CD4-positive, alpha-beta T cell treated with Interleukin-10 for 1 hour (primary cell): ENCODE measurements at regions not wholly inside any gene's neighbourhood (a gene's known extent, or its start where the extent isn't known, plus 50 kb on each side); places are given as distances from the start of the nearest gene placed in this dataset.

Source experiments
- DNase-seq: peaks from one replicate; pipeline ENCODE4 v3.0.0-alpha.2; 2020

- no peak for DNase-seq
Measured at GRCh38 chrX:145631461-145631951, 186.1 kb upstream of the SLITRK2 start.

- no peak for DNase-seq
Measured at GRCh38 chrX:145654486-145654885, 163.1 kb upstream of the SLITRK2 start.

- DNase-seq, result no peak
Measured at GRCh38 chrX:145673841-145674240, 143.8 kb upstream of the SLITRK2 start.

GRCh38 chrX:145677109-145677817 is 140.4 kb upstream of the SLITRK2 start:
- DNase-seq, result no peak

- DNase-seq, result no peak
Measured at GRCh38 chrX:145682518-145683298, 134.9 kb upstream of the SLITRK2 start.

GRCh38 chrX:145687146-145687545 is 130.5 kb upstream of the SLITRK2 start:
- no peak for DNase-seq

GRCh38 chrX:145687707-145688106 is 129.9 kb upstream of the SLITRK2 start:
- DNase-seq, result no peak

- DNase-seq, result no peak
Measured at GRCh38 chrX:145694048-145694447, 123.6 kb upstream of the SLITRK2 start.

- DNase-seq, result no peak
Measured at GRCh38 chrX:145715641-145716138, 101.9 kb upstream of the SLITRK2 start.

GRCh38 chrX:145716226-145716625 is 101.4 kb upstream of the SLITRK2 start:
- DNase-seq, result no peak

GRCh38 chrX:145727476-145727875 is 90.2 kb upstream of the SLITRK2 start:
- DNase-seq, result no peak

- no peak for DNase-seq
Measured at GRCh38 chrX:145729635-145730034, 88.0 kb upstream of the SLITRK2 start.

GRCh38 chrX:145735036-145735435 is 82.6 kb upstream of the SLITRK2 start:
- no peak for DNase-seq

GRCh38 chrX:145751943-145752342 is 65.7 kb upstream of the SLITRK2 start:
- no peak for DNase-seq
